ENCODE measurements at regions not wholly inside any gene's neighbourhood (a gene's known extent, or its start where the extent isn't known, plus 50 kb on each side); places are given as distances from the start of the nearest gene placed in this dataset.

DNA sequence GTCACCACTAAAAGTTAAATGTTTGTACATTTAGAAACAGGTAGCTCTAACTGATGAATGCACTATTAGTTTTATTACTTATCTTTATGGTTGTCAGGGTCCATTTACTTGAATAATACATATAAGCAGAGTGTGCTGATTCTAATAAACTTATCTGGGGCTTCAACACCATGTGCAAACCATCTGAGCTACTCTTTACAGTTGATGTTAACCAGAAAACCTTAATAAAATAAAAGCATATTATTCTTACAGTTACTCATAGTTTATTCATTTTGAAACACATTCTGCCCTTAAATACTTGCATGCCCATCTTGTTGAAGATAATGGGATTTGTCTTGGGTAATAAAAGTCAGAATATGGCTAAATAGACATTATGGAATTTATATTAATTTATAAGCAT is 1042.2 kb downstream of the EPHA7 start:
- Histone ChIP-seq H3K9me2 (ENCODE audit: insufficient read depth) (no peaks in the 10 kb centered on the region), H3K4me2 (no peak overlapping the region), H3K9me3 (ENCODE audit: insufficient read depth, low read depth) (no peaks in the 10 kb centered on the region), H2AFZ (no peak overlapping the region), H4K20me1 (ENCODE audit: insufficient read depth) (no peaks in the 10 kb centered on the region), H3K4me1 (replicated peaks; ENCODE audit: insufficient read depth) (no peaks in the 10 kb centered on the region), H3K36me3 (ENCODE audit: low read depth) (no peaks in the 10 kb centered on the region), H3K79me2 (ENCODE audit: low read depth) (no peaks in the 10 kb centered on the region), H3F3A (ENCODE audit: insufficient read depth, low read depth) (no peaks in the 10 kb centered on the region), H3K27ac (no peak overlapping the region), H3K4me3 (no peak overlapping the region), H3K27me3 (ENCODE audit: insufficient read depth, low read depth) (no peaks in the 10 kb centered on the region)
- BruUV-seq (replicated peaks), result no TSS peak
- CTCF ChIA-PET, result no interaction called here
- intact Hi-C loops (cut with micrococcal nuclease; ENCODE audit: unreplicated experiment), result no loop called here
- TF ChIP-seq, protein P1, sequence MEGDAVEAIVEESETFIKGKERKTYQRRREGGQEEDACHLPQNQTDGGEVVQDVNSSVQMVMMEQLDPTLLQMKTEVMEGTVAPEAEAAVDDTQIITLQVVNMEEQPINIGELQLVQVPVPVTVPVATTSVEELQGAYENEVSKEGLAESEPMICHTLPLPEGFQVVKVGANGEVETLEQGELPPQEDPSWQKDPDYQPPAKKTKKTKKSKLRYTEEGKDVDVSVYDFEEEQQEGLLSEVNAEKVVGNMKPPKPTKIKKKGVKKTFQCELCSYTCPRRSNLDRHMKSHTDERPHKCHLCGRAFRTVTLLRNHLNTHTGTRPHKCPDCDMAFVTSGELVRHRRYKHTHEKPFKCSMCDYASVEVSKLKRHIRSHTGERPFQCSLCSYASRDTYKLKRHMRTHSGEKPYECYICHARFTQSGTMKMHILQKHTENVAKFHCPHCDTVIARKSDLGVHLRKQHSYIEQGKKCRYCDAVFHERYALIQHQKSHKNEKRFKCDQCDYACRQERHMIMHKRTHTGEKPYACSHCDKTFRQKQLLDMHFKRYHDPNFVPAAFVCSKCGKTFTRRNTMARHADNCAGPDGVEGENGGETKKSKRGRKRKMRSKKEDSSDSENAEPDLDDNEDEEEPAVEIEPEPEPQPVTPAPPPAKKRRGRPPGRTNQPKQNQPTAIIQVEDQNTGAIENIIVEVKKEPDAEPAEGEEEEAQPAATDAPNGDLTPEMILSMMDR (conservative IDR thresholded peaks at IDR 0.05), result no peak
- TF ChIP-seq EZH2 (IDR thresholded peaks at IDR 0.05; ENCODE audit: low read depth), result no peak
- POLR2A ChIA-PET (ENCODE audit: unreplicated experiment), result no interaction called here
- no peak for DNase-seq

DNA sequence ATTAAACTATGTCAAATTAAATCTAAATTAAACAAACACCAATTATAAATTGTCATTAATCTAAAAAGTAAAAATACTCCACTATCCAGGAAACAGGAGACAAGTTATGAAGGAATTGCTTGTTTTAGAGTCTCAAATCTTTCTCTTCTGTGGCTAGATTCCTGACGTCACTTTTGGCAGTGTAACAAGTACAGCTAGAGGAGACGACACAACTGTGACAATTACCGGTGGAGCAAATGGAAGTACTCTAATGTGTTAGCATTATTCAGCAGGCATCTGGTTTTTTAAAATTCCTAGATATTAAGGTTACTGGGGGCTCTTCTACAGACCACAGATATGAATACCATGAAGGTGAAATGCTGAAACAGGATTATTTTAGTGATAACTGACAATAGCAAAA is 1042.7 kb downstream of the EPHA7 start:
- CTCF ChIA-PET, result no interaction called here

DNA sequence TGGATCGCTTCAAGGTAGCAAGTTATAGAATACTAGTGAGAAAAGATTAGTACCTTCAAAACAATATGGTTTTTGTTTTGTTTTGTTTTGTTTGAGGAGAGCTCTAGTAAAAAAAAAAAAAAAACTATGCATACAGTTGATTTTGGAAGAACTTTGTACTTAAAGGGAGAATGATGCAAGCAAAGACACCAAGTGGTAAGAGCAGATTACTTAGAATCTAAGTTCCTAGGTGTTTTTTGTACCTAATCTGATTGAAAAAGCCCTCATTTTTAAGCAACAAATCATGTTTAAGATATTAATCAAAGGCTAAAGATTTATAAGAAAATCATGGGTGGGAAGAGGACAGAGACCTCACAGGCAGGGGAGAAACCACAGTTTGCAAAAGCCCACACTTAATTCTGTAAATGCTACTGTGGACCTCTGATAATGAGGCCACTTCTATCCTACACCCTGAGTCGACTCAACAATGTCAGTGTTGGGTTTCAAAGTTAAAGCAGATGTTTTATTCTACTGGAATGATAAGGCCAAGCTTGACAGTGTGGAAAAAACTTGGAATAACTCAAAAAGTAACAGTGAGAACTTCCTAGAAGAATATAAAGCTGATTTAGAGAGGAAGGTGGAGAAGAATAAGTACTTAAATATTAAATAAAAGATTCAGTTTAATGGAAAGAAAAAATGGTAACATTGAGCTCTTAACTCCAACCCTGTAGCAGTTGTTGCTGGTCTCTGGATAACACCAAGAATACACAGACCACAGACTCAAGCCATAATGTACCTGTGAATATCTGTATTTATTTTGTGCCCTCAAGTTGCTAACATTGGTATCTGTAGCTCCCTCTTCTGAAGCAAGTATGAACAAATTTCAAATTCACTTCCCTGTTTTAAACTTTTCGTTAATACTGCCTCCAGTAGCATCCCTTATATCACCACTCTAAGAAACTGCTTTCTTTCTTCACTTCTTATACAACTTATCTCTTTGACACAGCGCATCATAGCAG is 1047.8 kb downstream of the EPHA7 start:
- Histone ChIP-seq H3K27me3 (ENCODE audit: insufficient read depth, low read depth) (no peaks in the 10 kb centered on the region), H3K79me2 (ENCODE audit: low read depth) (no peaks in the 10 kb centered on the region), H3F3A (ENCODE audit: insufficient read depth, low read depth) (no peaks in the 10 kb centered on the region), H3K9me2 (ENCODE audit: insufficient read depth) (no peaks in the 10 kb centered on the region), H3K4me2 (no peak overlapping the region), H3K36me3 (ENCODE audit: low read depth) (no peaks in the 10 kb centered on the region), H4K20me1 (ENCODE audit: insufficient read depth) (no peaks in the 10 kb centered on the region), H3K9me3 (ENCODE audit: insufficient read depth, low read depth) (no peaks in the 10 kb centered on the region), H3K4me3 (no peak overlapping the region), H3K4me1 (replicated peaks; ENCODE audit: insufficient read depth) (no peaks in the 10 kb centered on the region), H3K27ac (no peak overlapping the region), H2AFZ (no peak overlapping the region)
- no peak for DNase-seq
- ChIA-PET POLR2A (ENCODE audit: unreplicated experiment) (no interaction called here), CTCF (no interaction called here)
- no peak for TF ChIP-seq EZH2 (IDR thresholded peaks at IDR 0.05; ENCODE audit: low read depth)
- TF ChIP-seq, protein P1 (conservative IDR thresholded peaks at IDR 0.05), result no peak
- BruUV-seq (replicated peaks), result no TSS peak
- intact Hi-C loops (cut with micrococcal nuclease; ENCODE audit: unreplicated experiment), result no loop called here

More for the DNA sequence above, 1042.7 kb downstream of the EPHA7 start:
- Histone ChIP-seq H3K27ac (no peak overlapping the region), H2AFZ (no peak overlapping the region), H3F3A (ENCODE audit: insufficient read depth, low read depth) (no peaks in the 10 kb centered on the region), H3K9me3 (ENCODE audit: insufficient read depth, low read depth) (no peaks in the 10 kb centered on the region), H3K27me3 (ENCODE audit: insufficient read depth, low read depth) (no peaks in the 10 kb centered on the region), H3K9me2 (ENCODE audit: insufficient read depth) (no peaks in the 10 kb centered on the region), H3K4me2 (no peak overlapping the region), H3K4me3 (no peak overlapping the region), H3K36me3 (ENCODE audit: low read depth) (no peaks in the 10 kb centered on the region), H4K20me1 (ENCODE audit: insufficient read depth) (no peaks in the 10 kb centered on the region), H3K79me2 (ENCODE audit: low read depth) (no peaks in the 10 kb centered on the region), H3K4me1 (replicated peaks; ENCODE audit: insufficient read depth) (no peaks in the 10 kb centered on the region)
- DNase-seq, result no peak
- no TSS peak for BruUV-seq (replicated peaks)
- POLR2A ChIA-PET (ENCODE audit: unreplicated experiment), result no interaction called here
- no peak for TF ChIP-seq EZH2 (IDR thresholded peaks at IDR 0.05; ENCODE audit: low read depth)
- TF ChIP-seq, protein P1 (conservative IDR thresholded peaks at IDR 0.05), result no peak
- intact Hi-C loops (cut with micrococcal nuclease; ENCODE audit: unreplicated experiment), result no loop called here
